AG10803 (cell line): ENCODE measurements at regions not wholly inside any gene's neighbourhood (a gene's known extent, or its start where the extent isn't known, plus 50 kb on each side); places are given as distances from the start of the nearest gene placed in this dataset.

Experiments
- DNase-seq: peaks from one replicate; pipeline ENCODE4 v3.0.0; 2010; ENCODE audit warnings: low read depth
- H3K4me3 ChIP-seq: 2 replicates; pipeline ENCODE4 v1.5.1; 2011; ENCODE audit warnings: mild to moderate bottlenecking, low read length, control low read depth
- TF ChIP-seq, protein P1 (sequence below): conservative IDR thresholded peaks from 2 replicates; pipeline ENCODE4 v1.5.1; 2011; ENCODE audit warnings: mild to moderate bottlenecking, low read length, control low read depth, inconsistent platforms

GRCh38 chr11:109869536-109869935, 223.7 kb upstream of the ZC3H12C start:
- DNase-seq = no peak

DNA sequence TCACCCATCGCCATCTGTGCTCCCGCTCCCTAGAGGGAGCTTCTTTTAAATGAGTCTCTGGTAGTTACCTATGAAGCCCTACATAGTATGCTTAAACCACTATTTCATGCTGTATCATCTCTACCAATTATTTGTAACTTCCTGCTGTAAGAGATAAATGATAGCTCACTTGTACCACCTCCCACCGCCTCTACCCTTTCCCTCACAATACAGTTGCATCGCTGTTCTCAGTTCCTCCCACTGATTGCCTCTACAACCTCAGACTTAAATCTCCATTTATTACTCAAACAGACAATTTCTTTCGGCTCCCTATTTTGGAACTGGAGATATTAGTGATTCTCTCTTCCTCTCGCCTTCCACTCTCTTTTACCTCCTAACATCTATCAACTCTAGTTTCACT, 222.9 kb upstream of the ZC3H12C start:
- H3K4me3 ChIP-seq = no peak overlapping the region
- DNase-seq = no peak
- TF ChIP-seq, protein P1, sequence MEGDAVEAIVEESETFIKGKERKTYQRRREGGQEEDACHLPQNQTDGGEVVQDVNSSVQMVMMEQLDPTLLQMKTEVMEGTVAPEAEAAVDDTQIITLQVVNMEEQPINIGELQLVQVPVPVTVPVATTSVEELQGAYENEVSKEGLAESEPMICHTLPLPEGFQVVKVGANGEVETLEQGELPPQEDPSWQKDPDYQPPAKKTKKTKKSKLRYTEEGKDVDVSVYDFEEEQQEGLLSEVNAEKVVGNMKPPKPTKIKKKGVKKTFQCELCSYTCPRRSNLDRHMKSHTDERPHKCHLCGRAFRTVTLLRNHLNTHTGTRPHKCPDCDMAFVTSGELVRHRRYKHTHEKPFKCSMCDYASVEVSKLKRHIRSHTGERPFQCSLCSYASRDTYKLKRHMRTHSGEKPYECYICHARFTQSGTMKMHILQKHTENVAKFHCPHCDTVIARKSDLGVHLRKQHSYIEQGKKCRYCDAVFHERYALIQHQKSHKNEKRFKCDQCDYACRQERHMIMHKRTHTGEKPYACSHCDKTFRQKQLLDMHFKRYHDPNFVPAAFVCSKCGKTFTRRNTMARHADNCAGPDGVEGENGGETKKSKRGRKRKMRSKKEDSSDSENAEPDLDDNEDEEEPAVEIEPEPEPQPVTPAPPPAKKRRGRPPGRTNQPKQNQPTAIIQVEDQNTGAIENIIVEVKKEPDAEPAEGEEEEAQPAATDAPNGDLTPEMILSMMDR = no peak

More at GRCh38 chr11:109869536-109869935, 223.7 kb upstream of the ZC3H12C start:
- TF ChIP-seq, protein P1 = no peak
- H3K4me3 ChIP-seq = no peak overlapping the region

DNA sequence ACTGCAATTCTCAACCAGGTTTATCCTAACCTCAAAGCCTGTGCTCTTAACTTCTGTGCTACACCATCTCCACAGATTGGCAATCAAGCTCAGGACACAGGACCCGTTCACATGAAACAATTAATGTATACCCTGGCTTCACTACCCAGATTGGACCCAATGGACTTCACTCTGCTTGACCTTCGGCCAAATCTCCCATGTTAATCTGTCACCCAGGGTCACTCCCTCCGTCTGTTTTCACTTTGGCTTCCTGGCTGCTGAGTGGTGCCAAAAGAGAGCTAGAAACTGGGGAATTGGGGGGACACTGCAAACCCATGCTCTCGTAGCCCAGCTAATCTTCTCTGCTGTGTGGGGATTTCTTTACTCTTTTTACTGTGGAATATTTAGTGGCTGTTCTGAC, 216.1 kb upstream of the ZC3H12C start:
- no peak for DNase-seq
- TF ChIP-seq, protein P1 = no peak
- H3K4me3 ChIP-seq = no peak overlapping the region

GRCh38 chr11:109884501-109884900, 208.7 kb upstream of the ZC3H12C start:
- TF ChIP-seq, protein P1 = no peak
- DNase-seq = no peak
- H3K4me3 ChIP-seq = no peak overlapping the region

DNA sequence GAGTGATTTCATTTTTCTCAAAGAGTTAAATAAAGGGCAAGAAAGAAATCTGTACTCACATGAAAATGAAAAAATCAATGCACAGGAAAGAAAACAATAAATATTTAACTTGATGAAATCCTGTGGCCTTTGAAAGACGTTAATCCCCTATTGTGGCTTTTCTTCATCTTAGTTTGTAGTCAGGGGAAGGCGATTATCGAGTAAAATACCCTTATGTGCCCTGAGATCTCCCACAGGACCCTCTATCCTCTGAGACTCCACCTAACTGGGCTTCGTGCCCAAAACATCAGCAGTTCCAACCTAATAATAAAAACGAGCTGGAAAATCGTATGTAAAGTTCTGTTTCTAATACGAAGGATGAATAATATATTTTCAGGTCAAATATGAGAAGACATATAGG, 208.2 kb upstream of the ZC3H12C start:
- TF ChIP-seq, protein P1 = no peak
- H3K4me3 ChIP-seq = no peak overlapping the region
- DNase-seq = no peak

DNA sequence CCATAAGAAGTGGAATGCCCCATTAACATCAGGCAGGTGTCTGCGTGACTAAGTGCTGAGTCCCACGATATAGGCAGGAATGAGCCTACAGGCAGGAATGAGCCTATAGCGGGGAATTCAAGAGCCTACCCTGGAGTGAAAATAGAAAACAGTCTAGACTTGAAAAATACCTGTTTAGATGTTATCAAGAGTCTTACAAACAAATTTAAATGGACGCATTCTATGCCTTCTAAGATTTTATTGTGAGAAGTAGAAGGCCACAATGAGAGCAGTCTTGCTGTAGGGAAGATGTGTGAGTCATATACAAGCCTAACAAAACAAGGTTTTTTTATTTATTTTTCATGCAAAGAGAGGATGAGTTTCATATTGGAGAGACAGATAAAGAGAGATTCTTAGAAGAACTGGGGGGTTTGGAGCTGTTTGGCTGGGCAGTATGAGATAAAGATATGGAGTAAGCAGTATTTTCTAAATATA, 200.8 kb upstream of the ZC3H12C start:
- no peak for DNase-seq
- H3K4me3 ChIP-seq = no peak overlapping the region
- TF ChIP-seq, protein P1 = no peak

- TF ChIP-seq, protein P1 = no peak
- no peak for DNase-seq
- no peak overlapping the region for H3K4me3 ChIP-seq
Observed at GRCh38 chr11:109894242-109894641, 198.9 kb upstream of the ZC3H12C start.
